CD4-positive, CD25-positive, alpha-beta regulatory T cell (primary cell): ENCODE measurements at regions not wholly inside any gene's neighbourhood (a gene's known extent, or its start where the extent isn't known, plus 50 kb on each side); places are given as distances from the start of the nearest gene placed in this dataset.

Experiments used
- ATAC-seq, 2 donors: fragments of 150-1000 bp; cut with Tn5 transposase; one replicate each; pipeline ENCODE4 v1.10.0; 2021; ENCODE audit warnings: low read depth in 2 of 2, moderate number of reproducible peaks in 2 of 2, moderate library complexity in 1 of 2
- DNase-seq, 3 donors: peaks; one replicate each; pipeline versions ENCODE4 v3.0.0 to v3.0.0-alpha.2; 2012 to 2022; ENCODE audit warnings: mixed read lengths in 1 of 3
- H3K27ac ChIP-seq: one replicate; pipeline ENCODE4 v1.7.0; 2013; ENCODE audit warnings: mild to moderate bottlenecking, low read length; ENCODE audit not compliant: insufficient read depth, poor library complexity, severe bottlenecking
- H3K27me3 ChIP-seq: one replicate; pipeline ENCODE4 v1.7.0; 2013; ENCODE audit warnings: low read length; ENCODE audit not compliant: control insufficient read depth, insufficient read depth
- H3K36me3 ChIP-seq: one replicate; pipeline ENCODE4 v1.7.0; 2013; ENCODE audit warnings: mild to moderate bottlenecking, low read length, moderate library complexity; ENCODE audit not compliant: control insufficient read depth, insufficient read depth
- H3K4me1 ChIP-seq: 2 replicates; pipeline ENCODE4 v1.7.0; 2013; ENCODE audit warnings: mild to moderate bottlenecking, low read length; ENCODE audit not compliant: insufficient read depth, control insufficient read depth, poor library complexity, severe bottlenecking
- H3K4me3 ChIP-seq: one replicate; pipeline ENCODE4 v1.7.0; 2013; ENCODE audit warnings: low read depth, mild to moderate bottlenecking, low read length, moderate library complexity
- H3K9me3 ChIP-seq, 2 experiments: 1 replicate in 1 of 2; 2 replicates in 1 of 2; pipeline ENCODE4 v1.7.0; 2013; ENCODE audit warnings: low read length in 2 of 2, mild to moderate bottlenecking in 1 of 2, moderate library complexity in 1 of 2; ENCODE audit not compliant: control insufficient read depth in 2 of 2
- H3K27ac Mint-ChIP-seq, 3 donors: one replicate each; pipeline ENCODE4 v1.8.0; 2020 to 2022; ENCODE audit warnings: mild to moderate bottlenecking in 3 of 3, mixed read lengths in 3 of 3, moderate library complexity in 2 of 3
- H3K27me3 Mint-ChIP-seq: one replicate; pipeline ENCODE4 v1.8.0; 2022; ENCODE audit warnings: mild to moderate bottlenecking, mixed read lengths
- H3K36me3 Mint-ChIP-seq: one replicate; pipeline ENCODE4 v1.8.0; 2020; ENCODE audit warnings: mixed read lengths
- H3K4me1 Mint-ChIP-seq, 4 donors: one replicate each; pipeline ENCODE4 v1.8.0; 2020 to 2022; ENCODE audit warnings: mixed read lengths in 4 of 4, mild to moderate bottlenecking in 1 of 4
- H3K4me3 Mint-ChIP-seq, 4 donors: one replicate each; pipeline ENCODE4 v1.8.0; 2020 to 2022; ENCODE audit warnings: mild to moderate bottlenecking in 4 of 4, mixed read lengths in 4 of 4, moderate library complexity in 3 of 4
- H3K9me3 Mint-ChIP-seq, 7 donors: one replicate each; pipeline ENCODE4 v1.8.0; 2020 to 2022; ENCODE audit warnings: mixed read lengths in 7 of 7, mild to moderate bottlenecking in 3 of 7, moderate library complexity in 2 of 7

GRCh38 chr10:129416155-129416554 is 50.9 kb upstream of the MGMT start:
- Mint-ChIP-seq H3K4me3 (no peak overlapping the region), H3K27me3 (no peaks in the 10 kb centered on the region), H3K4me1 (no peaks in the 10 kb centered on the region), H3K36me3 (no peaks in the 10 kb centered on the region), H3K9me3 (no peaks in the 10 kb centered on the region), H3K27ac (no peak overlapping the region)
- no peak for ATAC-seq
- no peak for DNase-seq
- H3K27ac ChIP-seq: no peak overlapping the region
- no peaks in the 10 kb centered on the region for H3K9me3 ChIP-seq
- no peaks in the 10 kb centered on the region for H3K36me3 ChIP-seq
- H3K4me1 ChIP-seq: no peaks in the 10 kb centered on the region
- H3K27me3 ChIP-seq: no peaks in the 10 kb centered on the region
- H3K4me3 ChIP-seq: no peak overlapping the region

GRCh38 chr10:129416956-129417765 is 49.9 kb upstream of the MGMT start:
- Mint-ChIP-seq H3K27ac (no peak overlapping the region), H3K27me3 (no peaks in the 10 kb centered on the region), H3K4me1 (no peaks in the 10 kb centered on the region), H3K36me3 (no peaks in the 10 kb centered on the region), H3K4me3 (no peak overlapping the region), H3K9me3 (no peaks in the 10 kb centered on the region)
- Histone ChIP-seq H3K4me1 (no peaks in the 10 kb centered on the region), H3K27ac (no peak overlapping the region), H3K4me3 (no peak overlapping the region), H3K27me3 (no peaks in the 10 kb centered on the region), H3K9me3 (no peaks in the 10 kb centered on the region), H3K36me3 (no peaks in the 10 kb centered on the region)
- DNase-seq: no peak
- no peak for ATAC-seq
